CD4-positive, alpha-beta T cell (primary cell): ENCODE measurements at regions not wholly inside any gene's neighbourhood (a gene's known extent, or its start where the extent isn't known, plus 50 kb on each side); places are given as distances from the start of the nearest gene placed in this dataset.

Experiments
- ATAC-seq: fragments of 200-7000 bp; cut with Tn5 transposase; one replicate; pipeline ENCODE4 v1.10.0; 2022; ENCODE audit warnings: mild to moderate bottlenecking; ENCODE audit not compliant: poor library complexity
- CTCF ChIA-PET: fragments of 350-600 bp; sonication (Branson Sonifier 250); formaldehyde crosslinking; loops from one replicate; lab custom pipeline; 2021; ENCODE audit warnings: antibody characterized with exemption, inconsistent platforms; lab: Charles Lee
- POLR2A ChIA-PET: fragments of 350-600 bp; sonication (Branson Sonifier 250); formaldehyde crosslinking; loops from one replicate; lab custom pipeline; 2021; ENCODE audit warnings: antibody characterized with exemption, inconsistent platforms; lab: Charles Lee
- DNase-seq, 14 experiments: peaks; one replicate each; pipeline ENCODE4 v3.0.0-alpha.2; 2013 to 2020; ENCODE audit warnings: mixed read lengths in 2 of 14
- H3K27ac ChIP-seq, 2 donors: one replicate each; pipeline versions ENCODE4 v1.5.1 to v1.7.0; 2013; ENCODE audit warnings: low read length in 2 of 2, low read depth in 1 of 2, mild to moderate bottlenecking in 1 of 2
- H3K27me3 ChIP-seq, 2 experiments: 1 replicate in 1 of 2; 2 replicates in 1 of 2; pipeline versions ENCODE4 v1.6.1 to v1.7.0; 2013; ENCODE audit warnings: low read length in 2 of 2, control low read depth in 1 of 2, mild to moderate bottlenecking in 1 of 2, moderate library complexity in 1 of 2; ENCODE audit not compliant: insufficient read depth in 2 of 2, control insufficient read depth in 1 of 2
- H3K36me3 ChIP-seq: one replicate; pipeline ENCODE4 v1.6.1; 2013; ENCODE audit warnings: low read length, control low read depth; ENCODE audit not compliant: insufficient read depth
- H3K4me1 ChIP-seq: one replicate; pipeline ENCODE4 v1.6.1; 2013; ENCODE audit warnings: low read length, control low read depth; ENCODE audit not compliant: insufficient read depth
- H3K4me3 ChIP-seq: one replicate; pipeline ENCODE4 v1.5.1; 2013; ENCODE audit warnings: mild to moderate bottlenecking, low read length, moderate library complexity
- H3K9me3 ChIP-seq, 2 experiments: 1 replicate in 1 of 2; 2 replicates in 1 of 2; pipeline versions ENCODE4 v1.6.1 to v1.7.0; 2013; ENCODE audit warnings: low read length in 2 of 2, mild to moderate bottlenecking in 2 of 2, control low read depth in 1 of 2, moderate library complexity in 1 of 2; ENCODE audit not compliant: control insufficient read depth in 1 of 2, insufficient read depth in 1 of 2
- H3K27ac Mint-ChIP-seq: one replicate; pipeline ENCODE4 v1.8.0; 2020; ENCODE audit warnings: mixed read lengths
- H3K27me3 Mint-ChIP-seq: one replicate; pipeline ENCODE4 v1.8.0; 2021; ENCODE audit warnings: mixed read lengths
- H3K36me3 Mint-ChIP-seq: one replicate; pipeline ENCODE4 v1.8.0; 2021; ENCODE audit warnings: low read depth, mixed read lengths
- H3K4me1 Mint-ChIP-seq: one replicate; pipeline ENCODE4 v1.8.0; 2021; ENCODE audit warnings: low read depth, mixed read lengths
- H3K4me3 Mint-ChIP-seq: one replicate; pipeline ENCODE4 v1.8.0; 2020; ENCODE audit warnings: mild to moderate bottlenecking, mixed read lengths
- H3K9me3 Mint-ChIP-seq: one replicate; pipeline ENCODE4 v1.8.0; 2020; ENCODE audit warnings: mixed read lengths
- CTCF ChIP-seq: fragments of 200-600 bp; IDR thresholded peaks from one replicate; pipeline ENCODE4 v1.8.0; 2022; ENCODE audit warnings: antibody characterized with exemption, mild to moderate bottlenecking
- intact Hi-C, 2 experiments: fragments of 100-400 bp; cut with DNase I in 1 of 2; cut with micrococcal nuclease in 1 of 2; formaldehyde crosslinking; loops; one replicate each; pipeline versions ENCODE4 v1.15.1 to v1.9.0; 2023 to 2025; cut with DNase I, micrococcal nuclease

GRCh38 chr2:195119231-195119630 lies 537.8 kb upstream of the SLC39A10 start:
- H3K27me3 ChIP-seq, result no peaks in the 10 kb centered on the region
- ChIA-PET POLR2A (no interaction called here), CTCF (no interaction called here)
- H3K4me1 ChIP-seq, result no peaks in the 10 kb centered on the region
- Mint-ChIP-seq H3K4me3 (no peak overlapping the region), H3K9me3 (no peaks in the 10 kb centered on the region), H3K36me3 (no peaks in the 10 kb centered on the region), H3K27ac (no peak overlapping the region), H3K27me3 (no peaks in the 10 kb centered on the region), H3K4me1 (no peaks in the 10 kb centered on the region)
- no peak overlapping the region for H3K27ac ChIP-seq
- no peaks in the 10 kb centered on the region for H3K36me3 ChIP-seq
- no peak for TF ChIP-seq CTCF
- H3K4me3 ChIP-seq, result no peak overlapping the region
- H3K9me3 ChIP-seq, result peaks cover 0 to 3% of the 10 kb centered on the region in 2 experiments
- ATAC-seq (no peak), DNase-seq (no peak)
- intact Hi-C loops, result no loop called here

GRCh38 chr2:195118276-195118675 lies 538.8 kb upstream of the SLC39A10 start:
- no peaks in the 10 kb centered on the region for H3K27me3 Mint-ChIP-seq
- no peak overlapping the region for H3K27ac Mint-ChIP-seq
- H3K4me3 ChIP-seq, result no peak overlapping the region
- DNase-seq (no peak), ATAC-seq (no peak)
- no peaks in the 10 kb centered on the region for H3K4me1 ChIP-seq
- no peaks in the 10 kb centered on the region for H3K36me3 Mint-ChIP-seq
- no peaks in the 10 kb centered on the region for H3K27me3 ChIP-seq
- no peaks in the 10 kb centered on the region for H3K4me1 Mint-ChIP-seq
- intact Hi-C loops, result no loop called here
- H3K4me3 Mint-ChIP-seq, result no peak overlapping the region
- peaks cover 0 to 3% of the 10 kb centered on the region in 2 experiments for H3K9me3 ChIP-seq
- H3K9me3 Mint-ChIP-seq, result peaks cover 7% of the 10 kb centered on the region
- no peak for TF ChIP-seq CTCF
- H3K27ac ChIP-seq, result no peak overlapping the region
- CTCF ChIA-PET, result no interaction called here
- no peaks in the 10 kb centered on the region for H3K36me3 ChIP-seq
- POLR2A ChIA-PET, result no interaction called here

GRCh38 chr2:195117011-195117410 lies 540.0 kb upstream of the SLC39A10 start:
- no peak for TF ChIP-seq CTCF
- Mint-ChIP-seq H3K27me3 (no peaks in the 10 kb centered on the region), H3K27ac (no peak overlapping the region), H3K9me3 (peaks cover 7% of the 10 kb centered on the region), H3K4me1 (no peaks in the 10 kb centered on the region), H3K36me3 (no peaks in the 10 kb centered on the region), H3K4me3 (no peak overlapping the region)
- H3K4me1 ChIP-seq, result no peaks in the 10 kb centered on the region
- no peak for ATAC-seq
- H3K4me3 ChIP-seq, result no peak overlapping the region
- no peak overlapping the region for H3K27ac ChIP-seq
- no peaks in the 10 kb centered on the region for H3K36me3 ChIP-seq
- intact Hi-C loops, result no loop called here
- no peak for DNase-seq
- CTCF ChIA-PET, result no interaction called here
- no peaks in the 10 kb centered on the region for H3K27me3 ChIP-seq
- peaks cover 0 to 3% of the 10 kb centered on the region in 2 experiments for H3K9me3 ChIP-seq
- POLR2A ChIA-PET, result no interaction called here
